NT2/D1 (cell line): ENCODE measurements at regions not wholly inside any gene's neighbourhood (a gene's known extent, or its start where the extent isn't known, plus 50 kb on each side); places are given as distances from the start of the nearest gene placed in this dataset.

Experiments
- SUZ12 ChIP-seq: IDR thresholded peaks from 2 replicates; pipeline ENCODE4 v1.6.1; 2011; ENCODE audit not compliant: insufficient read length, insufficient read depth; ENCODE audit errors: extremely low read depth
- YY1 ChIP-seq: IDR thresholded peaks from 2 replicates; pipeline ENCODE4 v1.6.1; 2011; ENCODE audit not compliant: insufficient read length, insufficient read depth
- ZNF274 ChIP-seq: IDR thresholded peaks from 2 replicates; pipeline ENCODE4 v1.6.1; 2011; ENCODE audit warnings: mild to moderate bottlenecking, low read depth, low read length

GRCh38 chr10:4051641-4052151 is 266.7 kb upstream of the KLF6 start:
- TF ChIP-seq SUZ12: no peak
- no peak for TF ChIP-seq ZNF274
- TF ChIP-seq YY1: no peak
